NT2/D1 (cell line): ENCODE measurements at regions not wholly inside any gene's neighbourhood (a gene's known extent, or its start where the extent isn't known, plus 50 kb on each side); places are given as distances from the start of the nearest gene placed in this dataset.

ENCODE experiments used
- SUZ12 ChIP-seq: IDR thresholded peaks from 2 replicates; pipeline ENCODE4 v1.6.1; 2011; ENCODE audit not compliant: insufficient read length, insufficient read depth; ENCODE audit errors: extremely low read depth
- YY1 ChIP-seq: IDR thresholded peaks from 2 replicates; pipeline ENCODE4 v1.6.1; 2011; ENCODE audit not compliant: insufficient read length, insufficient read depth
- ZNF274 ChIP-seq: IDR thresholded peaks from 2 replicates; pipeline ENCODE4 v1.6.1; 2011; ENCODE audit warnings: mild to moderate bottlenecking, low read depth, low read length

- TF ChIP-seq ZNF274 = no peak
- no peak for TF ChIP-seq YY1
- no peak for TF ChIP-seq SUZ12
Measured at GRCh38 chr3:76181213-76181612, 395.9 kb upstream of the ZNF717 start.
